ENCODE measurements at regions not wholly inside any gene's neighbourhood (a gene's known extent, or its start where the extent isn't known, plus 50 kb on each side); places are given as distances from the start of the nearest gene placed in this dataset.

DNA sequence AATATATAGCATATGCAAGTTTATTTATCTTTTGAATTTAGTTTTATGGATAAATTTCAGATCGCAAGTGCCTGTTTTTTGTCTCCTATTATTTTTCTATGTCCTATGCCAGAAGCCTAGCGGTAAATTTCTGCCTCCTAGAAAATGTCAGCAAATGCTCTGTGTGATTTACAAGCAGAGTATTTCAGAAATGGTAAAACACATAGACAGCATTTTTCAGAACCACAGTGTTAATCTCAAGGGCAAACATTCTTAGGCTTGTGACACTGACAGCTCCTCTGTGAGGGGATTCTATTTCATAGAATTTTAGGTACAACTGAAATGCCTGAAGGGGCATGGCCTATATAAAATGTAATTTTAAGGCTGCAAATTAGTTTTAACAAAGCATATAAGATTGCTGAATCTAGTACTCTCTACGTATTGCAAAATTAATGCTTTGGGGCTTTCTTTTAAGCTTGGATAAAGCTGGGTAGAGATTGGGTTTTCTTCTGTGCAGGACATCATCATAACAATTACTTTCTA is 89.9 kb upstream of the PTCHD4 start:
- TF ChIP-seq, protein P1, sequence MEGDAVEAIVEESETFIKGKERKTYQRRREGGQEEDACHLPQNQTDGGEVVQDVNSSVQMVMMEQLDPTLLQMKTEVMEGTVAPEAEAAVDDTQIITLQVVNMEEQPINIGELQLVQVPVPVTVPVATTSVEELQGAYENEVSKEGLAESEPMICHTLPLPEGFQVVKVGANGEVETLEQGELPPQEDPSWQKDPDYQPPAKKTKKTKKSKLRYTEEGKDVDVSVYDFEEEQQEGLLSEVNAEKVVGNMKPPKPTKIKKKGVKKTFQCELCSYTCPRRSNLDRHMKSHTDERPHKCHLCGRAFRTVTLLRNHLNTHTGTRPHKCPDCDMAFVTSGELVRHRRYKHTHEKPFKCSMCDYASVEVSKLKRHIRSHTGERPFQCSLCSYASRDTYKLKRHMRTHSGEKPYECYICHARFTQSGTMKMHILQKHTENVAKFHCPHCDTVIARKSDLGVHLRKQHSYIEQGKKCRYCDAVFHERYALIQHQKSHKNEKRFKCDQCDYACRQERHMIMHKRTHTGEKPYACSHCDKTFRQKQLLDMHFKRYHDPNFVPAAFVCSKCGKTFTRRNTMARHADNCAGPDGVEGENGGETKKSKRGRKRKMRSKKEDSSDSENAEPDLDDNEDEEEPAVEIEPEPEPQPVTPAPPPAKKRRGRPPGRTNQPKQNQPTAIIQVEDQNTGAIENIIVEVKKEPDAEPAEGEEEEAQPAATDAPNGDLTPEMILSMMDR (IDR thresholded peaks at IDR 0.05 in 2 of 3, conservative IDR thresholded peaks at IDR 0.05 in 1 of 3; ENCODE audit: control insufficient read depth in 2 of 3, extremely low read depth in 1 of 3, insufficient read depth in 1 of 3, low read depth in 3 of 3, low read length in 3 of 3), result no peak
- TF ChIP-seq SMC3 (IDR thresholded peaks at IDR 0.05; ENCODE audit: borderline replicate concordance, low read length) (no peak), ZZZ3 (IDR thresholded peaks at IDR 0.05; ENCODE audit: control insufficient read depth, insufficient read length, low read depth) (no peak), YBX1 (IDR thresholded peaks at IDR 0.05) (no peak), POLR2A (IDR thresholded peaks at IDR 0.05; ENCODE audit: low read depth, low read length) (no peak), RFX5 (IDR thresholded peaks at IDR 0.05; ENCODE audit: low read depth, low read length) (no peak), BRCA1 (IDR thresholded peaks at IDR 0.05; ENCODE audit: low read depth, low read length) (no peak), ESRRA (IDR thresholded peaks at IDR 0.05; ENCODE audit: low read length) (no peak)
- TF ChIP-seq, protein P2, sequence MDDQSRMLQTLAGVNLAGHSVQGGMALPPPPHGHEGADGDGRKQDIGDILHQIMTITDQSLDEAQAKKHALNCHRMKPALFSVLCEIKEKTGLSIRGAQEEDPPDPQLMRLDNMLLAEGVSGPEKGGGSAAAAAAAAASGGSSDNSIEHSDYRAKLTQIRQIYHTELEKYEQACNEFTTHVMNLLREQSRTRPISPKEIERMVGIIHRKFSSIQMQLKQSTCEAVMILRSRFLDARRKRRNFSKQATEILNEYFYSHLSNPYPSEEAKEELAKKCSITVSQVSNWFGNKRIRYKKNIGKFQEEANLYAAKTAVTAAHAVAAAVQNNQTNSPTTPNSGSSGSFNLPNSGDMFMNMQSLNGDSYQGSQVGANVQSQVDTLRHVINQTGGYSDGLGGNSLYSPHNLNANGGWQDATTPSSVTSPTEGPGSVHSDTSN (IDR thresholded peaks at IDR 0.05; ENCODE audit: insufficient replicate concordance, low read depth, low read length), result no peak
- TF ChIP-seq, protein P3, sequence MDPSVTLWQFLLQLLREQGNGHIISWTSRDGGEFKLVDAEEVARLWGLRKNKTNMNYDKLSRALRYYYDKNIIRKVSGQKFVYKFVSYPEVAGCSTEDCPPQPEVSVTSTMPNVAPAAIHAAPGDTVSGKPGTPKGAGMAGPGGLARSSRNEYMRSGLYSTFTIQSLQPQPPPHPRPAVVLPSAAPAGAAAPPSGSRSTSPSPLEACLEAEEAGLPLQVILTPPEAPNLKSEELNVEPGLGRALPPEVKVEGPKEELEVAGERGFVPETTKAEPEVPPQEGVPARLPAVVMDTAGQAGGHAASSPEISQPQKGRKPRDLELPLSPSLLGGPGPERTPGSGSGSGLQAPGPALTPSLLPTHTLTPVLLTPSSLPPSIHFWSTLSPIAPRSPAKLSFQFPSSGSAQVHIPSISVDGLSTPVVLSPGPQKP (IDR thresholded peaks at IDR 0.05; ENCODE audit: low read depth, low read length), result no peak

All from GM12878 (cell line).